Stimulated activated memory B cell treated with anti-CD40 and anti-IgM and Interleukin-4, amounts not matched to agents 10 μg/mL and 1 μg/mL and 100 μg/mL, for 72 hours (primary cell): ENCODE measurements at regions not wholly inside any gene's neighbourhood (a gene's known extent, or its start where the extent isn't known, plus 50 kb on each side); places are given as distances from the start of the nearest gene placed in this dataset.

Source experiments
- ATAC-seq: fragments of 150-1000 bp; cut with Tn5 transposase; 2 replicates; pipeline ENCODE4 v1.10.0; 2021
- H3K27ac Mint-ChIP-seq: one replicate; pipeline ENCODE4 v1.8.0; 2022; ENCODE audit warnings: mild to moderate bottlenecking, mixed read lengths
- H3K27me3 Mint-ChIP-seq: one replicate; pipeline ENCODE4 v1.8.0; 2022; ENCODE audit warnings: mixed read lengths
- H3K36me3 Mint-ChIP-seq: one replicate; pipeline ENCODE4 v1.8.0; 2022; ENCODE audit warnings: mixed read lengths
- H3K4me1 Mint-ChIP-seq: one replicate; pipeline ENCODE4 v1.8.0; 2022; ENCODE audit warnings: mixed read lengths
- H3K4me3 Mint-ChIP-seq: one replicate; pipeline ENCODE4 v1.8.0; 2022; ENCODE audit warnings: mild to moderate bottlenecking, moderate library complexity, mixed read lengths
- H3K9me3 Mint-ChIP-seq: one replicate; pipeline ENCODE4 v1.8.0; 2022; ENCODE audit warnings: mixed read lengths

GRCh38 chr14:25103820-25104219 lies 53.9 kb upstream of the STXBP6 start:
- Mint-ChIP-seq H3K4me1 (no peaks in the 10 kb centered on the region), H3K36me3 (no peaks in the 10 kb centered on the region), H3K27me3 (no peaks in the 10 kb centered on the region)

GRCh38 chr14:25103271-25103670 lies 53.3 kb upstream of the STXBP6 start:
- Mint-ChIP-seq H3K4me3 (no peak overlapping the region), H3K27me3 (no peaks in the 10 kb centered on the region), H3K9me3 (peaks cover 2% of the 10 kb centered on the region), H3K36me3 (no peaks in the 10 kb centered on the region), H3K27ac (no peak overlapping the region), H3K4me1 (no peaks in the 10 kb centered on the region)
- ATAC-seq: no peak

More at GRCh38 chr14:25103820-25104219, 53.9 kb upstream of the STXBP6 start:
- ATAC-seq: no peak
- Mint-ChIP-seq H3K4me3 (no peak overlapping the region), H3K27ac (no peak overlapping the region), H3K9me3 (peaks cover 2% of the 10 kb centered on the region)

- no peak overlapping the region for H3K27ac Mint-ChIP-seq
- no peaks in the 10 kb centered on the region for H3K27me3 Mint-ChIP-seq
- H3K36me3 Mint-ChIP-seq: no peaks in the 10 kb centered on the region
- no peak overlapping the region for H3K4me3 Mint-ChIP-seq
- H3K4me1 Mint-ChIP-seq: no peaks in the 10 kb centered on the region
- ATAC-seq: no peak
- peaks cover 2% of the 10 kb centered on the region for H3K9me3 Mint-ChIP-seq
Measured at GRCh38 chr14:25102788-25103187, 52.8 kb upstream of the STXBP6 start.

- no peaks in the 10 kb centered on the region for H3K36me3 Mint-ChIP-seq
- no peak for ATAC-seq
- no peak overlapping the region for H3K27ac Mint-ChIP-seq
- H3K4me3 Mint-ChIP-seq: no peak overlapping the region
- H3K4me1 Mint-ChIP-seq: no peaks in the 10 kb centered on the region
- peaks cover under 1% of the 10 kb centered on the region for H3K9me3 Mint-ChIP-seq
- peaks cover 5% of the 10 kb centered on the region for H3K27me3 Mint-ChIP-seq
Measured at GRCh38 chr14:25101276-25101675, 51.3 kb upstream of the STXBP6 start.
